22Rv1 (cell line): ENCODE measurements at regions not wholly inside any gene's neighbourhood (a gene's known extent, or its start where the extent isn't known, plus 50 kb on each side); places are given as distances from the start of the nearest gene placed in this dataset.
"Not testable (repeated sequence)": the region's sequence is repeated elsewhere in the genome, so short reads cannot be mapped to it uniquely, and the experiment has no call there.

Experiments used
- H3K27ac ChIP-seq: fragments of 450-650 bp; 2 replicates; pipeline ENCODE4 v1.5.1; 2017
- CTCF ChIP-seq: fragments of 450-650 bp; IDR thresholded peaks from 2 replicates; pipeline ENCODE4 v1.5.1; 2017; ENCODE audit warnings: mild to moderate bottlenecking
- ZFX ChIP-seq: fragments of 450-650 bp; IDR thresholded peaks from 2 replicates; pipeline ENCODE4 v1.6.1; 2017; ENCODE audit warnings: antibody characterized with exemption, borderline replicate concordance

GRCh38 chr7:92909686-92910475, 73.5 kb upstream of the CDK6 start:
- TF ChIP-seq ZFX, result no peak
- H3K27ac ChIP-seq, result no peak overlapping the region

GRCh38 chr7:92904244-92905131, 68.1 kb upstream of the CDK6 start:
- no peak overlapping the region for H3K27ac ChIP-seq
- TF ChIP-seq ZFX (no peak), CTCF (no peak)

- no peak overlapping the region for H3K27ac ChIP-seq
- TF ChIP-seq CTCF (no peak), ZFX (no peak)
Measured at GRCh38 chr7:92898798-92899197, 62.4 kb upstream of the CDK6 start.

GRCh38 chr7:92894857-92895256, 58.5 kb upstream of the CDK6 start:
- H3K27ac ChIP-seq, result not testable (repeated sequence)

GRCh38 chr7:92889081-92889480, 52.7 kb upstream of the CDK6 start:
- TF ChIP-seq CTCF (no peak), ZFX (no peak)
- H3K27ac ChIP-seq, result no peak overlapping the region
